DMS53 (cell line): ENCODE measurements at regions not wholly inside any gene's neighbourhood (a gene's known extent, or its start where the extent isn't known, plus 50 kb on each side); places are given as distances from the start of the nearest gene placed in this dataset.

Source experiments
- DNase-seq: peaks from one replicate; lab custom pipeline; 2025; lab: John Stamatoyannopoulos, UW

- no peak for DNase-seq
These were observed 57.6 kb downstream of the TENT5A start for GRCh38 chr6:81694855-81695254.

- peak; percentile 85 for DNase-seq
These were observed 58.3 kb downstream of the TENT5A start for GRCh38 chr6:81694207-81694606.

GRCh38 chr6:81693266-81693665 is 59.2 kb downstream of the TENT5A start:
- no peak for DNase-seq

GRCh38 chr6:81690073-81690472 is 62.4 kb downstream of the TENT5A start:
- peak; percentile 4 for DNase-seq

- no peak for DNase-seq
These were observed 62.9 kb downstream of the TENT5A start for GRCh38 chr6:81689580-81689979.

DNA sequence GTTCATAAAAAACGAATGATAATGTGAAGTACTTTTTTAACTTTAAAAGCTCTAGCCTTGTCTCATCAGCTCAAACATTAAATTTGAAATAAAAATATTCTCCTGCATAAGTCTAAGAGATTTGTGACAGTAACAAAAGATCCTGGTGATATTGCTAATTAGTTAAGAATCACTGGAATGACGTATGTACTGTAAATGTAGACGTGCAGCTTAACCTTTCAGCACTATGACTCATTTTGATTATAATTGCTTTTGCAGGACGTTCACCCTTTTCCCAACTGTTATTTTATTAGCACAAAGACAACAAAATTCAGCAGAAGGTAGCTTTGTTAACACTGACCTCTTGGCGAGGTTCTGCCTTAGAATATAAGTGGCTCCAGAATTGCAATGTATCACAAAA is 68.6 kb downstream of the TENT5A start:
- peak; percentile 23 for DNase-seq

- DNase-seq: no peak
These were observed 69.4 kb downstream of the TENT5A start for GRCh38 chr6:81682858-81683620.

DNA sequence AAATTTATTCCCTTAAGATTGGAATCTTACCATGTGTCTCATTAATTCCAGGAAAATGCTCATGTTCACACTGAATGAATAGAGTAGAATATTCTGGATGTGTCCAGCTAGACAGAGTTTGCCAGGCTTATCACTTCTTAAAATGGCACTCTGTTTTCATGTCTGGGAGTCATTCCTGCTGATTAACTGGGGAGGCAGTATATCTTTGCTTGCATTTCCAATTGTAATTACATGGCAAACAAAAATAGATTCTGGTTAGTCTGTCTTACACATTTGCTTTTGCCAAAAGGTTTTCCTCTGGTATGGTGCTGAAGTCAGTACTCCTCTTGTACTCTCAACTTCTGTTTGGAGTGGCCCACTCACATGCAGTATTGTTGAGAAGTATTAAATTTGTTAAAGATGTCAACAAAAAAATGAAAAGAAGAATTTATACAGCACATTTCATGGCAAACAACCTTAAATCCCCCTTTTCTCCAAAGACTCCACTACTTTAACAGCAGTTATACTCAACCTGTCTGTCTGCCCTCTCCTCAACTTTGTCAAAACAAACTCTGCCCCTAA is 70.2 kb downstream of the TENT5A start:
- DNase-seq: peak; percentile 2

DNA sequence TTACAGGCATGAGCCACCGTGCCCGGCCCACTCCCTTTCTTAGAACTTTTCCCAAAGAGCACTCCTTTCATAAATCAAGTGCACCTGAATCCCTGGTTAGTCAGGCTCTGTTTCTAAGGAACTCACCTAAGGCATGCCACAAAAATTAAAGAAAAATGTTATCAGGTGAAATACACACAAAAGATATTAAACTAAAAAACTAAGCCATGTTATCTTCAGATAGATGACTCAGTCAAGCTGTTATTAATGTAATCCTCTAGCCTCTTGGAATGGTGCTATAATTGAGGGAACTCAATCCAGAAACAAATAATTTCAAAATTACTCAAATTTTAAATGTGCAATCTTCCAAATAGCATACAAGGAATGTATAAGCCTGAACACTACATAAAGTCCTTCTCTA is 83.0 kb downstream of the TENT5A start:
- no peak for DNase-seq

DNA sequence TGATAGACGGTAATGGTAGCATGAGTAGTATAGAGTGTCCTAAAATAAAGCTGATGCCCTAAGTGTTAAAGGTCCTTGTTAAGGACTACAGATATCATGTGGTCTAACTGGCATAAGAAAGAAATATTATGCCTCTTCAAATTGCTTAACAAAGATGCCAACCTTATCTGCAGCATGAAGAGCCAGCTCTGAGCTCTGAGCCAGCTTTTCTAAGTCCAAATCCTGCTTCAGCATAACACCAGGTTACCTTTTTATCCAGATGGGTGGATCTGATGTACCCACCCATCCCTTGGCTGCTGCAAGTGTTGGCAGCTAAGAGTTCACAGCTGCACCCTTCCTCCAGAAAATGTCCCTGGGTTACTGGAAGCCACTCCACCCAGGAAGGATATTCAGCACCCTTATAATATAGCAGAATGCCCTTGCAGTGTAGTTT is 83.8 kb downstream of the TENT5A start:
- no peak for DNase-seq

GRCh38 chr6:81666481-81666880 is 86.0 kb downstream of the TENT5A start:
- no peak for DNase-seq

DNA sequence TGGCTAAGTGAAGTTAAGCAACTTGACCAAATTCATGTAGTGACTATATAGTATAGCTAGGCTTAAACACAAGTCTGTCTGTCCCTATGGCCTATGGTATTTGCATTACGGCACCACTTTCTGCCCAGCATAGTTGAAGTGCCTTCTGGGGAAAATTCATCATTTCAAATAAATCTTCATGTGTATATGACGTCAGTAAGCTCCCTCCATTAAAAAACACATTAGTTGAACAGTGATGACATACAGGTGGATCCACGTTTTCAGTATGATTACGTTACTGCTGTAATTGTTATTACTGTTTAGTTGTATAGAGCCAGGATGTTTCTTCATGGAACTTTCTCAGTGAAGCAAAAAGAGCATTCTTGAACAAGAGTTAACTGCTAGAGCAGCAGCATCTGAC is 96.2 kb downstream of the TENT5A start:
- DNase-seq: no peak

GRCh38 chr6:81655696-81656095 is 96.8 kb downstream of the TENT5A start:
- no peak for DNase-seq

DNA sequence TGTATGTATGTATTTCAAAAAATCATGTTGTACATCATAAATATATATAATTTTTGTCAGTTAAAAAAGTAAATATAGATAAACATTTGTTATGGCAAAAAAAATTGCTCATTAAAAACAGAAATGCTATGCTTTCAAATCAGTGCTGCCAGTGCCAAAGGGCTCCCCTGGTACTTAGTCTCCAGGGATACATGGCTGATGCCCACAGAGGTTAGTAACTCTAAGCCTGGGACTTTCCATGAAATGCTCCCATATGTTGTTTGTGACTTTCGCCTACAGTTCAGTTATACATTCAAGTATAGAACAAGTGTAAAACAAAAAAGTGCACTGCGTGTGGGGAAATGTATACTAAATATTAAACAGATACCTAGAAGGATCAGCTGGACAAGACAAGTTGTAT is 104.0 kb downstream of the TENT5A start:
- DNase-seq: no peak

DNA sequence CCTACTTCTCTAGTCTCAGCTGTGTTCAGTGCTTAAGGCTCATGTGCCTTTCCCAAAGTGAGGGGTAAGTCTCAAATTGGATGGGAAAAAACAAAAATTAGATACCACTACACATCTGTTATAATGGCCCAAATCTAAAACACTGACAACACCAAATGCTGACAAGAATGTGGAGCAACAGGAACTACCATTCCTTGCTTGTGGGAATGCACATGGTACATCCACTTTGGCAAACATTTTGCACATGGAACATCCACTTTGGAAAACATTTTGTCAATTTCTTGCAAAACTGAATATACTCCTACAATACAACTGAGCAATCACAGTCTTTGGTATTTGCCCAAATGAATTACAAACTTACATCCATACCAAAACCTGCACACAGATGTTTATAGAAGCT is 109.3 kb downstream of the TENT5A start:
- DNase-seq: no peak

- DNase-seq: no peak
These were observed 111.6 kb downstream of the TENT5A start for GRCh38 chr6:81640891-81641290.

DNA sequence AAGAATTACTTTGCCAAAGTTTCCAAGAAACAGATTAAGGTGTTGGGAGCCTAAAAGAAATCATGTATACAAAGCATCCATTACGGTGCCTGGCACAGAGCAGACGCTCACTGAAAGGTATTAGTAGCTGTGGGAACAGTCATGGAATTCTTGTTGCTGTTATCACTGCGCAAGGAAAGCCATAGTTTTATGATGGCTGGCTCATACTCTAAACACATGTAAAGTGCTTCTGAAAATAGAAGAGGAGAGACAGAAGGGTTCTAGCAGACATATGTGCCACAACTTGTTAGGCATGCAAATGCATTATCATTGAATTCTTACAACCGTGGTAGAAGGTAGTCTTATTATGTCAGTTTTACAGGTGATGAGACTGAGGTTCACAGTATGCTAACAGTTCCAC is 112.4 kb downstream of the TENT5A start:
- DNase-seq: no peak

DNA sequence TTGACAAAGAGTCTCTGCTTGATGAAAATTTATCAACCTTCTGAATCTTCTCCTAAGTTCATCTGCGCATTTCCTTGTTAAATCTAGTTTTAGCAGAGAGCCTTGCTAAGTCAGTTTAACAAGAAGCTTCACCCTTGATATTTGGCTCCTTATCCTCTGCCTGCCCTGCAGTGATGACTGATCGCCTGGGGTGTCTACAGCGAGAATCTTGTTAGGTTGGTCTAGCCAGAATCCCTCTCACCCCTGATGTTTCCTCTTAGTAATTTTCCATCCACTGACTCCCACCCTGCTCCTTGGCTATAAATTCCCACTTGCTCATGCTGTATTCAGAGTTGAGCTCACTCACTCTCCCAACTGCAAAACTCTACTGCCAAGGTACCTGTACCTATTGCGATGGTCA is 114.1 kb downstream of the TENT5A start:
- DNase-seq: no peak

DNA sequence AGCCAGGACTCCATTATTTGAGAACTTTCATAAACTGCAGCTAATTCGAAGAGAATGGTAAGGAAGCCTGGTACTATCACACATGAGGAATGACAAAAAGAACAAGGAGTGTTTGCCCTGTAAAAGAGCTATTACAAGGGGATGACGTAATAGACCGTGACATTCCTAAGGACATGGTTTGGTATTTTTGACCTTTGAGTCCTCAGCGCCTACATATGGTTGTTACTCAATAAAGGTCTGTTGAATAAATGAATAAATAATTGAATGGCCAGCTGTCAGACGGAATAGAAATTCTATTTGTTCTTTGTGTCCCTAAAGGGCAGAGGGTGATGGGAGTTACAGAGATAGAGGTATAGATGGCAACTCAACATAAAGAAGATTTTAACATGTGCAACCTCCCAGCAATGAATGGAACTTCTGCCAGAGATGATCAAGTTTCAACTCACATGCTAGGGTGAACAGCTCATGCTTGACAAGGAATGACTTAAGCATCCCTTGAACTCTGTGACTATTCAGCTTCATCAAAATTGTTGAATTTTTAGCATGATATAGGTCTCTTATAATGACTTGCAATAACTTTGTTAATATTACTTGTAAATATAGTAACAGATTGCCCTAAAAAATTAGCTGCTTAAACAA is 115.4 kb downstream of the TENT5A start:
- DNase-seq: peak; percentile 5

DNA sequence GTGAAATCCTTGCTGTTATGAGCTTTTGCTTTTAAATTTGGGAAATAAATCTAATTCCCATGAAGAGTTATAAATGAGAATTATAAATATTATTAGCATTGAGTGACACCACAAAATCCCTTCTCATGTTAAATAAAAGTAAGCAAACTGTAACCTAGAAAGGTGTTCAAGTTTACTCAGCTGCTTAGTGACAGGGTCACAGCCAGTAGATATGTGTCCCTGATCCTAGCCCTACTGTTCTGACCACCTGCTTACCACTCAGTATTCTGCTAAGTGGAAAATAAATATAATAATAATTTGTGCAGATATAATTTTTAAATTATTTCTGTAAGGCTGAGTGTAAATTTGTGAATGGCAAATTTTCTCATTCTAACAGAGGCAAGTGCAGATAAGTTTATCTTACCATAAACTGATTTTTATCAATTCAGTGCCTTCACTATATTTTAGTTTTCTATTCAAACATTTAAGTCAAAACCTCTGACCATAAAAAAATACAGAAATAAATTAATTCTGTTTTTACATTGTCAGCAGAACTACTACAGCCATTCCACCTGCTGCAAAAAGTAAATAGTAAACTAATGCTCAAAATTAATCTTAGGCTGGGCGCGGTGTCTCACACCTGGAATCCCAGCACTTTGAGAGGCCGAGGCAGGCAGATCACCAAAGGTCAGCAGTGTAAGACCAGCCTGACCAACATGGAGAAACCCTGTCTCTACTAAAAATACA is 118.2 kb downstream of the TENT5A start:
- DNase-seq: peak; percentile 68

DNA sequence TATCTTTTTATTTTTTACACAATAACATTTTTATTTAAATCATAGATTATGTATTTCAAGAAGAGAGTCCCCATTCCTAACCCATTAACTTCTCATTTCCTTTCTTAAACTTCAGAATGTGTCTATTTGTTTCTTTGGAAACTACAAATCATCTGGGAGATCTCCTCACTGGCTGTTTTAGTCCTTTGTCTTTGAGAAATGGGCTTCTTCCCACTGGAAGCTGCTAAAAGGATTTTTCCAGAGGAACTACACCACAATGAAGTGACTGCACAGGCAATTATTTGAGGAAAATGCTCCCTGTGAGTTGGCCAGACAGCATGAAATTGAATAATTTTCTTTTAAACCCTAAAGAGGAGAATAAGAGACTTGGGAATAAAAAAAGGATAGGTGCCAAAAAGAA is 119.1 kb downstream of the TENT5A start:
- DNase-seq: no peak

- DNase-seq: no peak
These were observed 121.8 kb downstream of the TENT5A start for GRCh38 chr6:81630719-81631118.

DNA sequence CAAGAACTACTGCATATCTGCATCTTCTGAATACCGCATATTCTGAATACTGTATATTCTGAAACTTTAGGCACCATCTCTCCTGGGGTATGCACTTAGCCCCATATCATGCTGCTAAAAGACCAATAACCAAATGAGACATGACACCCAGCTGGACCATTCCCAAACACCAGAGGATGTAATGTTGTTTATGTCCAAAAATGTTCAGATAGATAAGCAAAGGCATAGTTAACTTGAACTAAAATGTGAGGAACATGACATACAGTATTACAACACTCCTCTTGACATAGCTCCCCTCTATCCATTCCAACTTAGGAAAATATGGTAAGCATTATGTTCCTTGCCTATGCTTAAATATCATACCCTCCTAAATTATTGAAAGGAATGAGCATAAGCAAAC is 127.3 kb downstream of the TENT5A start:
- DNase-seq: no peak
